ENCODE measurements at regions not wholly inside any gene's neighbourhood (a gene's known extent, or its start where the extent isn't known, plus 50 kb on each side); places are given as distances from the start of the nearest gene placed in this dataset.

GRCh38 chr9:99515895-99516656 lies 294.0 kb downstream of the SEC61B start:
- no peak for DNase-seq (ENCODE audit: low spot score)
- BruUV-seq (replicated peaks) = no TSS peak
- intact Hi-C loops (cut with micrococcal nuclease; ENCODE audit: unreplicated experiment) = no loop called here
- Histone ChIP-seq H3K27ac (ENCODE audit: low read depth, low read length, poor library complexity, severe bottlenecking) (no peak overlapping the region), H3K4me3 (ENCODE audit: low read depth, low read length, poor library complexity, severe bottlenecking) (no peak overlapping the region), H3K36me3 (ENCODE audit: insufficient read depth, low read length, poor library complexity, severe bottlenecking) (no peaks in the 10 kb centered on the region), H3K27me3 (replicated peaks; ENCODE audit: insufficient read depth, low read depth, low read length, poor library complexity) (no peaks in the 10 kb centered on the region), H3K4me1 (ENCODE audit: insufficient read depth, low read length, poor library complexity, severe bottlenecking) (no peaks in the 10 kb centered on the region), H3K9me3 (ENCODE audit: low read depth, low read length, poor library complexity, severe bottlenecking) (no peaks in the 10 kb centered on the region)
- CTCF ChIA-PET = interaction anchor here (0.6 kb wide), 1 partner anchor 58 kb away, joined by 3 read pairs; no protein-coding TSS in a partner anchor
- TF ChIP-seq EZH2 (IDR thresholded peaks at IDR 0.05; ENCODE audit: borderline replicate concordance, low read depth, low read length, poor library complexity, severe bottlenecking) (no peak), CTCF (conservative IDR thresholded peaks at IDR 0.05; ENCODE audit: low read depth, low read length) (no peak)
- POLR2A ChIA-PET (ENCODE audit: low non-redundant PET) = no interaction called here

- no peak for DNase-seq (ENCODE audit: low spot score)
- TF ChIP-seq CTCF (conservative IDR thresholded peaks at IDR 0.05; ENCODE audit: low read depth, low read length) (no peak), EZH2 (IDR thresholded peaks at IDR 0.05; ENCODE audit: borderline replicate concordance, low read depth, low read length, poor library complexity, severe bottlenecking) (no peak)
- Histone ChIP-seq H3K9me3 (ENCODE audit: low read depth, low read length, poor library complexity, severe bottlenecking) (no peaks in the 10 kb centered on the region), H3K4me3 (ENCODE audit: low read depth, low read length, poor library complexity, severe bottlenecking) (no peak overlapping the region), H3K27ac (ENCODE audit: low read depth, low read length, poor library complexity, severe bottlenecking) (no peak overlapping the region), H3K36me3 (ENCODE audit: insufficient read depth, low read length, poor library complexity, severe bottlenecking) (no peaks in the 10 kb centered on the region), H3K27me3 (replicated peaks; ENCODE audit: insufficient read depth, low read depth, low read length, poor library complexity) (no peaks in the 10 kb centered on the region), H3K4me1 (ENCODE audit: insufficient read depth, low read length, poor library complexity, severe bottlenecking) (no peaks in the 10 kb centered on the region)
- CTCF ChIA-PET = interaction anchor here (0.6 kb wide), 1 partner anchor 58 kb away, joined by 3 read pairs; no protein-coding TSS in a partner anchor
- intact Hi-C loops (cut with micrococcal nuclease; ENCODE audit: unreplicated experiment) = no loop called here
- BruUV-seq (replicated peaks) = no TSS peak
- POLR2A ChIA-PET (ENCODE audit: low non-redundant PET) = no interaction called here
Observed at GRCh38 chr9:99516657-99517049, 294.6 kb downstream of the SEC61B start.

- intact Hi-C loops (cut with micrococcal nuclease; ENCODE audit: unreplicated experiment) = no loop called here
- H3K27me3 ChIP-seq (replicated peaks; ENCODE audit: insufficient read depth, low read depth, low read length, poor library complexity) = no peaks in the 10 kb centered on the region
- no peaks in the 10 kb centered on the region for H3K36me3 ChIP-seq (ENCODE audit: insufficient read depth, low read length, poor library complexity, severe bottlenecking)
- H3K4me3 ChIP-seq (ENCODE audit: low read depth, low read length, poor library complexity, severe bottlenecking) = no peak overlapping the region
- no peak for DNase-seq (ENCODE audit: low spot score)
- no TSS peak for BruUV-seq (replicated peaks)
- no peak overlapping the region for H3K27ac ChIP-seq (ENCODE audit: low read depth, low read length, poor library complexity, severe bottlenecking)
- ChIA-PET POLR2A (ENCODE audit: low non-redundant PET) (no interaction called here), CTCF (no interaction called here)
- TF ChIP-seq EZH2 (IDR thresholded peaks at IDR 0.05; ENCODE audit: borderline replicate concordance, low read depth, low read length, poor library complexity, severe bottlenecking) = no peak
- TF ChIP-seq CTCF (conservative IDR thresholded peaks at IDR 0.05; ENCODE audit: low read depth, low read length) = no peak
- H3K9me3 ChIP-seq (ENCODE audit: low read depth, low read length, poor library complexity, severe bottlenecking) = peaks cover 3% of the 10 kb centered on the region
- H3K4me1 ChIP-seq (ENCODE audit: insufficient read depth, low read length, poor library complexity, severe bottlenecking) = peaks cover 5% of the 10 kb centered on the region
Observed at GRCh38 chr9:99523838-99524237, 297.8 kb upstream of the NR4A3 start.

Measured in A673 (cell line).